HG03175 (cell line): ENCODE measurements at regions not wholly inside any gene's neighbourhood (a gene's known extent, or its start where the extent isn't known, plus 50 kb on each side); places are given as distances from the start of the nearest gene placed in this dataset.

ENCODE experiments used
- ATAC-seq: cut with Tn5 transposase; IDR thresholded peaks from one replicate; pipeline ENCODE4 v1.9.1; 2021; ENCODE audit warnings: mild to moderate bottlenecking, moderate library complexity; ENCODE audit not compliant: unreplicated experiment

DNA sequence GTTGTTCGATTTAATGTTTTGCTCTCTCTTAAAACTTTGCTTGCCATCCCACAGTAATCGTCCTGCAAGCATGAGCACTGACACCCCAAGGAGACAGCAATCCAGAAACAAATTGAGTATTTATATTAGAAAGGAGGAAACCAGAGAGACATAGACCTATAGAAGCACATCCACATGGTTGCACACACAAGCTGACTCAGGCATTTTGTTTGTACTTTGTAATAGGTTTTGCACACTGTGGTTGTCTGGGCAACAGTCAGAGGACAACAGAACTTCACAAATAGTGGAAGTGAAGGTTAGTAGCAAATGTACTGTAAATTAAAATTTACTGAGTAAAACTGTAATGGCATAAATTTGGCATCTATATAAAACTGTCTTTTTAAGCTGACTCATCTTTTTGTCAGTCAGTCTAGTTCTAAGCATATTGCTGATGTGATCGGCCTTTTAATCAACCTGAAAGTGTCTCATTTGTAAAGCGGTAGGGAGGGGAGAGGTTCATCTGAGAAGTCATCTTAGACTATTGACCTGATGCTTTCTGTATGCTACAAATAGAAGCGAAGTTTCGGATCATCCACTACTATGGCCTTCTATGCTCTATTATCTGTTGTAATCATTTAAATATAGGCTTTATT lies 1624.7 kb downstream of the ARAP2 start:
- no peak for ATAC-seq

DNA sequence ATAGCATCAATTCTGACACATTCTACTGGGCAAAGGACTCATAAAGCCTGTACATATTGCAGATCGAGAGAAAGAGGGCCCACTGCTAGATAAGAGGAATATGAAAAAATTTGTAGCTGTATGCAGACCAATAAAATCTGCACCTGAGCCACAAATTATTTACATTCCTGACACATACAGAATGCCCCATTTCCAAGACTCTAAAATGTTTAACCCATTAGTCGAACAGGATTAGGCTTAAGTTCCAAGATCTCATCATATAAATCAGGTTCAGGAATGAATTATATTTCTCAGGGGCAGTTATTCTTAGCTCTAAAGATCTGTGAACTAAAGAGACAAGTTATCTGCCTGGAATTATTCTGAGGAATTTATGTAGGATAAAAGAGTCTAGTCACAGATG lies 1615.8 kb downstream of the ARAP2 start:
- ATAC-seq, result no peak

DNA sequence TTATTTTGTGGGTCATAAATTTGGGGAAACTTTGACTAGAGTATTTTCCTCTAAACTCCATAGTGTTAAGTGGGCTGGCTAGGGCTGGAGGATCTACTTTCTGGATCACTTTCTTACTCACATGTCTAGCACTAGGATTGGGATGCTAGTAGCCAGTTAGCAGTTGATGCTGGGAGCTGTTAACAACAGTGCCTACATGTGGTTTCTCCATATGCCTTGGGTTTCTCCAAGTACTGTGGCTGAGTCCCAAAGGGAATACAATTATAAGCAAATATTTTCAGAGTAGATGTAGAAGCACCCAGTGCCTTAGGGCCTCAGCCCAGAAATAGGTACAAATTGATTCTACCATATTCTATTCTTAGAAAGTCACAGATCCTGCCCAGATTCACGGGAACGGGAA lies 1614.9 kb downstream of the ARAP2 start:
- no peak for ATAC-seq

DNA sequence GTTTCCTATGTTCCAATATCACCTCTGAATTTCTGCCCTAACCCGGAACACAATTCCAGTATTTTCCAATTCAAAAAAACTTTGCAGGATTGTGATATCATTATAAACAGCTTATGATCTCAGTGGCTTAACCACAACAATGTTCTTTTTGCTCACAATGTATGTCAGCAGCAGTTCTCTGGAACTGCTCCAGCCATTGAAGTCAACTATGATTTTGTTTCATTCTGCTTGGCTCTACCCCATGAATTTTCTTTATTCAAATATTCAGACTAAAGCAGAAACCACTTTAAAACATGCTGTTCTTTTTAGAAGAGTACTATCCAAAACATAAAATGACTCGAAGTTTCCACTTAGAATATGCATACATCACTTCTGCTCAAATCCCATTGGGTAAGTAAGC lies 1611.1 kb downstream of the ARAP2 start:
- no peak for ATAC-seq

DNA sequence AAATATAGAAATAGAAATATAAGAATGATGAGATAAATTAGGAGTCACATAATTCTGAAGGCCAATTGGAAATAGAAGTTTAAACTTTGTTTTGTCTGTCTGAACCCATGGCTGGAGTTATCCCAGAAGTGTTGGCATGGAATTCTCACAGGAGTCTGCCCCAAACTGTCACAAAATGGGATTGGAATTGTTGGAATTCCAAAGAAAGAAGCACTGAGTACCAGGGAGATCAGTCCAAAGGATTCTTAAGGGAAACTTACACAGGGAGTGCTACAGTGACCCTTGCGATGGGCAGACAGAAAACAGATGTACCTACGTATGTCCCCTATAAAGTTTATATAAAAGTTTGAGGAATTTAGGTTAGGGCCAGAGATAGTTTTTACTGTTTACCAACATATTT lies 1607.7 kb downstream of the ARAP2 start:
- no peak for ATAC-seq

DNA sequence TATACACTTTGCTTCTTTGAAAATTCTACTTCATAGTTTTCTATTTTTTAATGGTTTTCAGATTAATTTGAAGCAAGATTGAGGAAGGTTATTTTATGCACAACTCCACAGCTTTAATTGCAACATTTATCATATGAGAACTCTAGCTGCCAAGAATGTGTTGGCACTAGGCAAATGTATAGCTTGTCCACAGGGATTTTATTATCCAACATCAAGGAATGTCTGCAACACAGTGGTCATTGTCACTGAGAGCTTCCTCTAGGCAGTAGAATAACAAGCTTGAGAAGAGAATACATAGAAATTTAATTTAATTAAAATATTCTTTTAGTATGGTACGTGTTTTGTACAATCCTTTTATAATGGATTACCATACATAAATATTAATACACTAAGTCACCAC lies 1600.8 kb downstream of the ARAP2 start:
- no peak for ATAC-seq

DNA sequence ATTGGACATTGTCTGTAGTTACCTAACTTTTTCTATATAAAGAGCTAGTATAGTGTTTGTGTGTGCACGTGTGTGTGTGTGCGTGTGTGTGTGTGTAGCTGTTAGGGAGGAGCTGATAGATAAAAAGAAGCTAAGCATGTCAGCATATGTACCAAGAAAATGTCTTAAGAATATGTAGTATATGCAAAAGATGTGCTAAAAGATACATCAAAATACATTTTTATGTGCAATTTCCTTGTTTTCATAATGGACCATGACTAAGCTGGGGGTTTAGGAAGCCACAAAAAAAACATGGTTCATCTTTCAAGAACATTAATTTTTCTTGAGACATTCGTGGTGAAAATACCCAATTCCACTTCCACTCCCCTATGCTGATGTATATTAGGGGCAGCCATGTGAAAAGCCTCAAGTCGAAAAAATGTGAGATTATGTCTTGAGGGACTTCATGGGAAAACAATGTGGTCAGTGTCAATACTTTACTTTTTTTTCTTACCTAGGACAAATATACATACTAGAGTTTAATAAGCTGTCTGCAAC lies 1599.7 kb downstream of the ARAP2 start:
- ATAC-seq, result no peak

DNA sequence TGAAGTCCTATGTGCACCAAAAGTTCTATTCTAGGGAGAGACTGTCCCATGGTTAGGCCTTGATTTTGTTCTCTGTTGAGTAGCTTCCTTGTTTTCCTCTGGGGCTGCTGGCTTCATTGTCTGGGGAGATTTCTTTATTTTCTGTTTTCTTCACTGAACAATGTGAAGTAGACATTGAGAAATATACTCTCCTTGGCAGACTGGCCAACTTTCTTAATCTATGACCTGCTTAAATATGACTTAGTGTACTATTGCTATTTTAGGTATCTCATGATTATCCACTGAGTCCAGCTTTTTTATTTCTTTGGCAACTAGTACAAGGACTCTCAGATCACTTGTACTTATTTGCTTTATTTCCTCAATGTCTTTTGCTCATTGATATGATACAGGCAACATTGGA lies 1594.6 kb downstream of the ARAP2 start:
- no peak for ATAC-seq

DNA sequence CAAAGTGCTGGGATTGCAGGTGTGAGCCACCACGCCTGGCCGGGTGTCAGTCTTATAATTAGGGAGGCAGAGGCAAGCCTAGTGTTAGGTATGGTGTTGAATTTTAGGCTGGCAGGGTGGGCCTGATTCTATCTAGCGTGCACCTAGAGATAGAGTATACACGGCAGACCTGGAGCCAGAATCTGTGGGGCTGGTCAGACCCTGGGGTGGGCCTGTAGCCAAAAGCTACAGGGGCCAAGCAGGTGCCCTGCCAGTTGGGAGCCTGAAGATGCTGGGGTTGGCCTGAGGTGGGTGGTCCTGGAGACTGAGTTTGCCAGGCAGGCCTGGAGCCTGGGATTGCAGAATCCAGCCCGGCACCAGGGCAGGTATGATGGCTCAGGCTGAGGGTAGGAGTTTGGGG lies 1580.3 kb downstream of the ARAP2 start:
- ATAC-seq, result no peak

DNA sequence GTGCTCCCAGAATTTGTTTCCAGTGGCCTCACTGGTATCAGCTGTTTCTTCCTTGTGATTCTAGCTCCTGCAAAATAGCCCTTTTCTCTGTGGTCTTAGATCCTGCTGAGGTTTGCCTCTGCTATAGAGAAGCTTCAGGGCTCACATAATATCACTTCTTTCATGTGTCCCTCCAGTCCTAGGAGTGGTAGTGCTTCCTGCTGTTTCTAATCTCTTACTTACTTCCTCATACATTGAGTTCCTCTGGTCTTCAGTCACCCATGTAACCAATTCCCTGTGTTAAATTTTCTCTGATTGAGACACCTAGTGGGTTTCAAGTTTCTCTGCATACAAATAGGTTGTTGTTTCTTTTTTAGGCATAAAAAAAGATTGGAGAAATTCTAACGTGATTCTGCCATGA lies 1567.9 kb downstream of the ARAP2 start:
- ATAC-seq, result no peak

DNA sequence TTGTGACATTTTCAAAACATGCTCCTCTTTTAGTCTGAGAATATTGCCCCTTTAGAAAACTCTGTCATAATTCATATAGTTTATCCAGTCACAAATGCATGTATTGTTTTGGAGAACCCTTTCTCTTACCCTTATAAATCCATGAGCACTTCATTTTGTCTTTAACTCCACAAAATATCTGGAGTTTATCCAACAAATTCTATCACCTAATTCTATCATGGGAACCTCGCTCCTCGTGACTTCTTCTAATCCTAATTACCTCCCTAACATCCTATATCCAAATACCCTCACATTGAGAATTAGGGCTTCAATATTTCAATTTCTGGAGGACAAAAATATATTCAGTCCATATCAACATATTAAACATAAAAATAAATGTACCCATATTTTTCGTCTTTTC lies 1565.9 kb downstream of the ARAP2 start:
- no peak for ATAC-seq

DNA sequence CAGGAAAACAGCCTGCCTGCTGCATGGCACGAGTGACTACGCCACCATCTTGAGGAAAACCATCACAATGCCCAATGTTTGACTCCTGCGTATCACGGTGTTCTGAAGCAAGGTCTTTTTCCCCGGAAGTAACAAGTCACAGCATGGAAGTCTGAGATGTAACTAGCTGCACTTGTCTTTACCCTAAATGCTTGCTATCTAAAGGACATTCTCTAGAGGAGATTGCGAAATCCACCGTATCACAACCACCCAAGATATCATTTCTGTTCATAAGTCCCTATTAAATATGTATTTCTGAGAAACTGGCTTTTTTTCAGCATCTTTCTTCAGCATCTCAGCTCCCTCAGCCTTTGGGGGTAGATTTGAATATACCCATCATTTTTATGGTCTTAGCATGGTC lies 1565.1 kb downstream of the ARAP2 start:
- no peak for ATAC-seq

DNA sequence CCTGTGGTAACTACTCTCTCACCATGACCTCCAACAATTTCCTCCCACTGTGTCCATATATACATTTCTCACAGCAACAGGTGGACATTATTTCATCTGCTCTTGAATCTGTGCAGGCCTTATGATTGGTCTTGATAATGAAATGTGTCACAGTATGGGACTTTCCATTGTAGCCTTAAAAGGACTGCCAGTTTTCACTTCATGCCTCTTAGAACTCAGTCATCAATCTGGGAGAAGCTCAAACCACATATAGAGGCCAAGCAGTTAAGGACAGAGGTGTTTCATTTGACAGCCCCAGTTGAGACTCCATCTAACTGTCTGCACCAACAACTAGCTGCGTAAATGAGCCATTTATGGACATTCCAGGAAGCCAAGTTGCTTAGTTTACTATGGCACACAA lies 1534.8 kb downstream of the ARAP2 start:
- ATAC-seq, result no peak

DNA sequence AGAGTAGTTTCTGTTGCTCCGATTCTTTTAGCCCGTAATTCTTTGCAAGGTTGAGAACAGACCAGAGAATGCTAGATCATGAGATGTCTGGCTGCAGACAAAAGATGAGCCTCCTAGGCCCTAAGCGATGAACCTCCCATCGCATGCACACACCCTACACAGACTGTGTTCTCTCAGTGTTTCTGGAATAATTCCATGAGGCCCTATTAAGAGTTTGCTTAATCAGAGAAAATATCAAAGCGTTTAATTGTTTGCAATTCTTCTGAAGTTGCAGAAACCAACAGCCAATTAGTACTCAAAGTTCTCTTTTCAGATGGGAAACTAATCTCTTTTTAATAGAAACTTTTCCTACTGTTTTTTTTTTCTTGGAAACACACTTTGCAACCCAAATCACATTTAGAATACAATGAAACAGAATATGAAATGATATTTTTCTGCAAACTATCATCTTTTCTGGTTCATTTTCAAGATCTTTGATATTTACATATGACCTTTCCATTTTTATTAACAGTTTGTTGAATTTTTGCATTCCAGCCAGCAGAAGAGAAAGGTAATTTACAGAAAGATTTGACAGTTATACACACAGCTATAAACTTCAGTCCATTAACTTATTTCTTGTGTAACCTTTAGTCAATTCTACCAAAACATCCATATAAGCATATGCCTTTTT lies 1525.6 kb downstream of the ARAP2 start:
- no peak for ATAC-seq

DNA sequence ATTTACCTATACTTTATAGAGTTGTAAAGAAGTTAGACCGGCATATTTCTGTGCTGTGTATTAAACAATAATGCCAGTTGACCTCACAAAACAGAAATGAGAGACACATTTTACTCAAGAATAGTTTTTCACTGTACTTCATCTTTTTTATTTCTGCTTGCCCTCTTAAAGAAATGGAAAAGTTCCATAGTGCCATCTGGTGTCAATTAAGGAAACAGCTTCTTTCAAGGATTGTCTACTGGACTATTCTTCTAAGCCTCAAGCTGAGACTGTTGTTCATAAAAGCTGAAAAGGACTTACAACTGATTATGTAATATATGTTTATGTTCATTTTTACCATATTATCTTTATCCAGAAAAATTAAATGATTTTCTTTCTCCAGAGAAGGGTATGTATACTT lies 1523.7 kb downstream of the ARAP2 start:
- ATAC-seq, result no peak

DNA sequence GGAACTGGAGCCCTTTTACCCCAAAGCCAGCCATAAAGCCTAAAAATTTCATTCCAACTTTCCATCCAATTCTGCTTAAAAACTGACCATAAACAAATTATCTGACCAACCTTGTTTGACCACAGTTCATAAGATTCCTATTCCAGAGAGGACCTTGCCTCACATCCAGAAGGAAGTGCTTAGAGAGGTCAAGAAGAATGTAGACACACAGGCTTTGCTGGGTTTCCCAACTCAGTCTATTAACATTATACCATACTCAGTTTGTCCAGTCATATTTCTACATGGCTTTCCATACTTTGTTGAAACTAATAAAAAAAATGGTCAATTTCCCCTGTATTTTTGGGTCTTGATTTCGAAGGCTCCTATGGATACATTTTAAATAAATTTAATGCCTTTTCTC lies 1522.5 kb downstream of the ARAP2 start:
- ATAC-seq, result no peak

DNA sequence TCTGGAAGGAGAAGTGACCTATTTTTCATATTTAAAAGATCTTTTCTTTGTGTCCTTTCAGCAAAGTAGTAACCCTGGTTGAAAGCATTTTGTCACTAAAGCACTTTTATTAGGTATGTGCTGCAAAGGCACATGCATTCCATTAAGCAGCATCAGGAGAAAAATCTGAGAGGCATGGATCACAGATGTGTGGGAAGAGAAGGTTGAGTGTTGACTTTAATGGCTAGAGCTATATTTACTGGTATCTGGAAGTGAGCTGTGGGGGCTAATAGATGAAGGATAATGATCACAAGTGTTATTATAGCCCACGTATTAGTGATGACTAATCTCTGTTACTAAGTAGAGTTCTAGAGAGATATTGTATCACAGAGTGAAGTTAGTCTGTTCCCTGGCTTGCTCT lies 1520.7 kb downstream of the ARAP2 start:
- ATAC-seq, result no peak

DNA sequence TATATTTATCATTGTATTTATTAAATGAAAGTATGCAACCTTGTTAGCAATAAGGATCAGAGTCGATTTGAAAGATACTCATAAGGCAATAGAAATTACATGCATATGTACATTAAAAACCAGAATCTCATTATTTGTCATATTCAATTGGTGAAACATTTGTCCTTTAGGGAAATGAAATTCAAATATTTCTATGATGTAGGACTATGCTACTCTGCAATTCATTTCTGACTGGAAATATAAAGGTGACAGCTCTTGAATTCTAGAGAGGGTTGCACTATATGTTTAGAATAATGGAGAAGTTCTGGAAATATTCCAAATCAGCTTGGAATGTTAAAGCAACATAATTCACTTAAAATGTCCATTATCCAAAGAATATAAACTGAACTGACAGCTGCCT lies 1519.8 kb downstream of the ARAP2 start:
- no peak for ATAC-seq

DNA sequence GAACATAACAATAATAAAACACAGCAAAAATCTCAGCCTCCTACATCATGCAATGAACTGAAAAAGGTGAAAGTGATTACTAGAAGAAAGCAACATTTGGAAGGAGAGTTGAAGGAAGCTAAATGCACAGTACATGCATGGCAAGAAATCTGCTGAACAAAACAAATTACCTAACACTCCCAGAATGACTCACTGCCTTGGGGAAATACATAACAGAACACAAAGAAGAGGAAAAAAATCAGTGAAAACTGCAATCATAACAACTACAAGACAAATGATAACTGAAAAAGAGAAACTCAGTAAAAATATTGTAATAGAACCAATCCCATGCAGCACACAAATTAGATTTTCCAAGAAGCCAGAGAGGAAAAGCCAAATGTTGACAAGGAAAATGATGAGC lies 1513.2 kb downstream of the ARAP2 start:
- ATAC-seq, result no peak

DNA sequence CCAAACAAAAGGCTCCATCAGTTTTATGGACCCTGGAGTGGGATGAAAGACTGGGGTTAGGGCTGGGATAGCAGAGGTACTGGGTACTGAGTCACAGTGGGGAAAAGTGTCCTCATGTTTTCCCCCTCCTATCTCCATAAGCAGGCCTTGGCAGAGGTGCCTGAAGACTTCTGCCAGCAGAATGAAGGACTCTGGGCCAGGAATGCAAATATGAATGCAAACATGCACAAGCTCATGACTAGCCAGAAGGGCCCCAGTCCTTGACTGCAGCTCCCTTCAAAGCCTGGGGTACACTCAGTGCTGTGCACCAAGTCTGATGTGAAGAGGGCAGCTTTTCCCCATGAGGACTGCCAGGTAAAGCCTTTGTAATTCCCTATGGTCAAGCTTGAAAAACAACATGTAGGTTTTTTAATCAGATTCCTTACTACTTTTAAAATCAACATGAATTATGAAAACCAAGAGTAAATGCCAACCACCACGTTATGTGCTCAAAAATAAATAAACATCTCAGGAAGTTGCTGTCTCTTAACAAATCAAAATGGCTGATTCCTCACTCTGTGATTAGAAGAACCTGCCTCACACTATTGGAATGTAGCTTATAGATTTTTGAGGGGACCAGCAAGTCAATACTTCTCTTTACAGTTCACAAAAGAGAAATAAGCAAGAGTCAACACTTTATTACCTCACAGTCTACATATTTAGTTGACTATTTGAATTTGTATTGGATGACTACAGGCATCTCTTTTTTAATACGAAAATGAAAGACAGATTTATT lies 1512.0 kb downstream of the ARAP2 start:
- no peak for ATAC-seq

DNA sequence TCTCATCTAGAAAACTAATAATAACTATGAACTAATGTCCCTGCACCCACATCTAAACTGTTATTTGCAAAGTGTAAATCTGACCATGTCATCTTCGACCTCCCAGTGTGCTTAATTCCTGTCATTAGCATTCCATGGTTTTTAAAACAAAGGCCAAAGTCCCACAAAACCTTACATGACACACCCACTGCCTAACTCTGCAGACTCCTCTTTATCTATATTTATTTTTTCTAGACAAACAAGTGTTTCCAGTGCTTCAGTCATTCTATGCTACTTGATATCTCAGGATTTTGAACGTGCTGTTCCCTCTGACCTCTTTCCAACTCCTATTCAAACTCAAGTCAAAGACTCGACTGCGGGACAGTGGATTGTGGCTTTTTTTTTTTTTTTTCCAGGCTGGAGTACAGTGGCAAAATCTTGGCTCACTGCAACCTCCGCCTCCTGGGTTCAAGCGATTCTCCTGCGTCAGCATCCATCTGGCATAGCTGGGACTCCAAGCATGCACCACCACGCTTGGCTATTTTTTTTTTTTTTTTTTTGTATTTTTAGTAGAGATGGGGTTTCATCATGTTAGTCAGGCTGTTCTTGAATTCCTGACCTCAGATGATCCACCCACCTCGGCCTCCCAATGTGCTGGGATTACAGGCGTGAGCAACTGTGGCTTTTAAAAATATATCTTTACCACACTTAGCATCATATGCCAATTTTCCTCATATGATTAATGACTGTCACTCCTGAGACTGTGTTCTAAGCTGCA lies 1511.0 kb downstream of the ARAP2 start:
- ATAC-seq, result no peak
